HFFc6 (cell line): ENCODE measurements at regions not wholly inside any gene's neighbourhood (a gene's known extent, or its start where the extent isn't known, plus 50 kb on each side); places are given as distances from the start of the nearest gene placed in this dataset.

Experiments
- DNase-seq: peaks from one replicate; pipeline ENCODE4 v3.0.0-alpha.2; 2018
- H3K27ac Mint-ChIP-seq: 2 replicates; pipeline ENCODE4 v1.8.0; 2020; ENCODE audit warnings: mild to moderate bottlenecking, mixed read lengths
- H3K27me3 Mint-ChIP-seq: 2 replicates; pipeline ENCODE4 v1.8.0; 2021; ENCODE audit warnings: mild to moderate bottlenecking, moderate library complexity, mixed read lengths; ENCODE audit not compliant: insufficient read depth
- H3K36me3 Mint-ChIP-seq: 2 replicates; pipeline ENCODE4 v1.8.0; 2021; ENCODE audit warnings: low read depth, mixed read lengths
- H3K4me1 Mint-ChIP-seq: 2 replicates; pipeline ENCODE4 v1.8.0; 2020; ENCODE audit warnings: low read depth, mixed read lengths
- H3K4me3 Mint-ChIP-seq: 2 replicates; pipeline ENCODE4 v1.8.0; 2020; ENCODE audit warnings: mild to moderate bottlenecking, moderate library complexity, mixed read lengths
- H3K9me3 Mint-ChIP-seq: 2 replicates; pipeline ENCODE4 v1.8.0; 2020; ENCODE audit warnings: mild to moderate bottlenecking, mixed read lengths
- TF ChIP-seq, protein P1 (sequence below): fragments of 200-600 bp; sonication (generic); IDR thresholded peaks from 2 replicates; pipeline ENCODE4 v1.5.0; 2021; ENCODE audit warnings: antibody characterized with exemption, mild to moderate bottlenecking

DNA sequence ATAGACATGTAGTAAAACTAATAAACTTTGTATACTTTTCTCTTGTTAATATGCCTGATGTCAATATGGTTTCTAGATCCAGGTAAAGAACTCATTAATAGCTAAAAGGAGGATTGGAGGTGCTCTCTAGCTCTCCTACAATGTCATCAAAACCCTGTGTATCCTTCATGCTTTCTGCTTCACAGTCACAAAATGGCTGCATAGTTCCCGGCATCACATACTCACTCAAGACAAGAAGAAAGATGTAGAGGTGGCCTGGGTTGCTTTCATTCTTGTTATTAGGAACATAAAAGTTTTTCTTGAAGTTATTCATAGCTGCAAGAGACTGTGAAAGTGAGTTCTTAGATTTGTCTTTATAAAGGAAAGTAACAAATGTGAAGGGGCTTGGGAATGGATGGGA lies 149.7 kb upstream of the EEPD1 start:
- Mint-ChIP-seq H3K36me3 (no peaks in the 10 kb centered on the region), H3K4me1 (peaks cover 9% of the 10 kb centered on the region; the same call in 1 of the 2 replicates), H3K4me3 (no peak overlapping the region), H3K27me3 (peaks cover 5% of the 10 kb centered on the region), H3K9me3 (no peaks in the 10 kb centered on the region), H3K27ac (no peak overlapping the region)
- TF ChIP-seq, protein P1, sequence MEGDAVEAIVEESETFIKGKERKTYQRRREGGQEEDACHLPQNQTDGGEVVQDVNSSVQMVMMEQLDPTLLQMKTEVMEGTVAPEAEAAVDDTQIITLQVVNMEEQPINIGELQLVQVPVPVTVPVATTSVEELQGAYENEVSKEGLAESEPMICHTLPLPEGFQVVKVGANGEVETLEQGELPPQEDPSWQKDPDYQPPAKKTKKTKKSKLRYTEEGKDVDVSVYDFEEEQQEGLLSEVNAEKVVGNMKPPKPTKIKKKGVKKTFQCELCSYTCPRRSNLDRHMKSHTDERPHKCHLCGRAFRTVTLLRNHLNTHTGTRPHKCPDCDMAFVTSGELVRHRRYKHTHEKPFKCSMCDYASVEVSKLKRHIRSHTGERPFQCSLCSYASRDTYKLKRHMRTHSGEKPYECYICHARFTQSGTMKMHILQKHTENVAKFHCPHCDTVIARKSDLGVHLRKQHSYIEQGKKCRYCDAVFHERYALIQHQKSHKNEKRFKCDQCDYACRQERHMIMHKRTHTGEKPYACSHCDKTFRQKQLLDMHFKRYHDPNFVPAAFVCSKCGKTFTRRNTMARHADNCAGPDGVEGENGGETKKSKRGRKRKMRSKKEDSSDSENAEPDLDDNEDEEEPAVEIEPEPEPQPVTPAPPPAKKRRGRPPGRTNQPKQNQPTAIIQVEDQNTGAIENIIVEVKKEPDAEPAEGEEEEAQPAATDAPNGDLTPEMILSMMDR = no peak
- DNase-seq = no peak

DNA sequence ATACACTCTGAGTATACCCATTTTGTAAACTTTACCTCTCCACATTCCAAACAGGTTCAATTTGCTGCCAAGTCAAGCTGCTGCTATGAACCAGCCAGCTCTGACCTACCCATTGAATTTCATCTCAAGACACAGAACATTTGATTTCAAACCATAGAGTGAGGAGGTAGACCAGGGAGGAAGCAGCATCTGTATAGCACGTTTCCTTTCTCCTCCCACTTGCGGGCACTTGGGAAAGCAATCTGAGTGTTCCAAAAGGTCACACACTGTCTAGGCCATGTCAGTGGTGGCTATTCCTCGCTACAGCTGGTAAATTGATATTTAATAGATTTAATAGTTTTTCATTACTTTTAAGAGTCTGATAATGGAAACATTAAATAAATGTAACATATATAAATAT lies 147.8 kb upstream of the EEPD1 start:
- H3K36me3 Mint-ChIP-seq = no peaks in the 10 kb centered on the region
- no peak for DNase-seq
- no peak overlapping the region for H3K4me3 Mint-ChIP-seq
- TF ChIP-seq, protein P1 = no peak
- no peaks in the 10 kb centered on the region for H3K9me3 Mint-ChIP-seq
- H3K27me3 Mint-ChIP-seq = peaks cover 7% of the 10 kb centered on the region
- peaks cover 9% of the 10 kb centered on the region; the same call in 1 of the 2 replicates for H3K4me1 Mint-ChIP-seq
- H3K27ac Mint-ChIP-seq = no peak overlapping the region

DNA sequence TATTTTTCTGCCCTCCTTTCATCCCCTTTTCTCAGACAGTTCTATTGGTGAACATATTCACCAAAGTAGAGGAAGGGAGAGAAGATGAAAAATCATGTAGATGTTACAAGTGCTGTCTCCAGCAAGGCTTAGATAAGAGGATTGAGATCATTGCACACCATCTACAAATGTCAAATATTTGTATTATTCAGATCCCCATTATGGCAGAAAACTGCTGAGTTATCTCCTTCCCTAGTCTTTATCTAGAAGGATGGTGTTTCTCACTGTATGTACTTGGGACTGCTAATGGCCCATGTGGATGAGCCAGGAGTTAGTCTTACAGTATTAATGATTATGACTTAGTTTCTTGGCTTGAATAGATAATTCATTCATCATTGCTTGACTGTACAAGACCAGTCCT lies 147.2 kb upstream of the EEPD1 start:
- peaks cover 6% of the 10 kb centered on the region for H3K27me3 Mint-ChIP-seq
- H3K4me1 Mint-ChIP-seq = peaks cover 9% of the 10 kb centered on the region; the same call in 1 of the 2 replicates
- no peak overlapping the region for H3K4me3 Mint-ChIP-seq
- no peaks in the 10 kb centered on the region for H3K36me3 Mint-ChIP-seq
- H3K9me3 Mint-ChIP-seq = no peaks in the 10 kb centered on the region
- no peak for DNase-seq
- H3K27ac Mint-ChIP-seq = no peak overlapping the region
- TF ChIP-seq, protein P1 = no peak

DNA sequence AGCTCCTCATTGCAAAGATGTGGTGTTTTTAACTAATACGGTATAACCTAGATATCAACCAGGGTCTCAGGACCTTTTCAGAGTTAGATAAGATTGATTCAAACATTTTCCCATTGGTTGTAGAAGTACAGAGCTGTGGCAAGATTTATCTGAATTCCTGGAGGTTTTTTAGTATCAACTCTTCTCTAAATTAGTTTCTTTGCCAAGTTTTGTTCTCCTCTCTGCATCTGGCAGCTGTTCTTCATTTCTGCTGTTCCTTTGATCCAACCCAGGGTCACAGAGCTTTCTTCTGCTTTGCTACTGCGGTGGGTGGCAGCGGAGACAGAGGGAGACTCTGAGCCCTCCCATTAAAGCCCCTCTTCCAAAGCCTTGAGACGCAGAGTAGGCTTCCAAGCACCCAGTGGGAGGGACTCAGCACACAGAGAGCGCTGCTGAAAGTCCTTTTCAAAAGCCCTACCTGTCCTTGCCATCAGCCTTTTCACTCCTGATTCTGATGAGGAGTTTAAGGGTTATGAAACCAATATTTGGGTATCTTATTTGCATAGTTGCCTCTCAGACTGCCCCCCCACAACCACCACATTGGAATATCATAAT lies 146.3 kb upstream of the EEPD1 start:
- TF ChIP-seq, protein P1 = no peak
- H3K9me3 Mint-ChIP-seq = no peaks in the 10 kb centered on the region
- H3K36me3 Mint-ChIP-seq = no peaks in the 10 kb centered on the region
- H3K27me3 Mint-ChIP-seq = peaks cover 8% of the 10 kb centered on the region
- H3K4me3 Mint-ChIP-seq = no peak overlapping the region
- H3K27ac Mint-ChIP-seq = no peak overlapping the region
- H3K4me1 Mint-ChIP-seq = peaks cover 2% of the 10 kb centered on the region; the same call in 1 of the 2 replicates
- DNase-seq = no peak

DNA sequence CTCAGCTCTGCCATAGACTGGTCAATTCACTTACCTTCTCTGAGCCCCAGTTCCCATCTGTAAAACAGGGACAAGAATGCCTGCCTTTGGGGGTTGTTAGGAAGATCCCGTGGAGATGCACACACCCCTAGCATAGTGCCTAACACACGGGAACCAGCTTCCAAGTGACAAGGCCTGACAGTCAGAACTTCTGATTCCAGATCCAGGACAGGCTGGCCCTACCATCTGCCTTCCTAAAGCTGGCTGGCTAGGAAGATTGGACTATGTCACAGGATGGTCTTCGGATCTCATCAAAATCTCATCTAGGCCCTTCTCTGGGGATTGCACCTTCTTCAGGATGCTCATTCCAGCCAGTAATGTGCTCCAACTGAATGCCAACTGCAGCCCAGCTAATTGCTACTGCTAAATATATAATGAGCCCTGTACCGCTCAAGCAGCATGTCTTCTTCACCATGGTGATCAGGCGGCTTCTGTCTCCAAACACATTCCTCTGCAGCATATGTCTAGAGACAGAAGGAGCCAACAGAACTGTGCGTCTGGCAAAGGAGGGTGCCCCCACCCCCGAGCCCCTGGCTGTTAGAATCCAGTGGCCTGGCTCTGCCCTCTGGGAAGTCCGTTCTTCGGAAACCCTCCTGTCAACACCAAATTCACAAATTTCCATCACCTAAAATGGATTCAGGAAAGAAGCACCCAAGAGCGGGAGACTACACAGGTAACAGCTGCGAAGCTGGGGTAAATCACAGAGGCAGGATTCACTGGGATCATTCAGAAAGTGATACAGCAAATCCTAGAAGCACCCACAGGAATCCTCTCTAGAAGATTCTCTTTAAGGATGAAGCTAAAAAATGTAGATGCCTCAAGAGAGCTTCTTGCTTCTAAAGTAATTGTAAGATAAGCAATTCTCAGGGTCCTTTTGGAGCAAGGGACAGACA lies 142.1 kb upstream of the EEPD1 start:
- DNase-seq = no peak
- peaks cover 8% of the 10 kb centered on the region for H3K4me1 Mint-ChIP-seq
- H3K27me3 Mint-ChIP-seq = peaks cover 8% of the 10 kb centered on the region; the same call in 1 of the 2 replicates
- H3K27ac Mint-ChIP-seq = no peak overlapping the region
- no peaks in the 10 kb centered on the region for H3K36me3 Mint-ChIP-seq
- TF ChIP-seq, protein P1 = no peak
- no peaks in the 10 kb centered on the region for H3K9me3 Mint-ChIP-seq
- no peak overlapping the region for H3K4me3 Mint-ChIP-seq
